ENCODE measurements at regions not wholly inside any gene's neighbourhood (a gene's known extent, or its start where the extent isn't known, plus 50 kb on each side); places are given as distances from the start of the nearest gene placed in this dataset.

DNA sequence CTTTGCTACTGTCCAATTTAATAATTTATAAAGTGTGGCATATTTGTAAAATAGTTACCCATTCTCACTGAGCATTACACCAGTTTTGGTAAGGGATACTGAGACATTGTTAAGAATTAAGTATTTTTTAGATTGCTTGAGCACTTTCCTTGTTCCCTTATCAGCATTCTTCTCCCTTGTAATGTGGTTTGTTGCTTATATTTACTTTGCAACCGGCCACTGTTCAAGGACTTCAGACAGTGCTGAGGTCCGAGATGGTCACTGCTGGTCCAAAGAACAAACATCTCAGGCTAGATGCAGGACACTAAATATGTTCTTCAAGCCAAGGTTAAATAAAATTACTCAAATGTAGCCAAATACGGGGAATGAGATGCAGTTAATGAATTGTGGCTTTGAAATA, 161.4 kb downstream of the TM9SF2 start:
- H3K27me3 Mint-ChIP-seq (ENCODE audit: insufficient read depth, unreplicated experiment), result no peaks in the 10 kb centered on the region
- peaks cover 5% of the 10 kb centered on the region for H3K4me1 Mint-ChIP-seq (ENCODE audit: insufficient read depth, unreplicated experiment)
- no peak for DNase-seq (ENCODE audit: unreplicated experiment)
- ChIA-PET CTCF (interaction anchor here (0.6 to 1.0 kb wide), 2 partner anchors 572 to 583 kb away, joined by 3 to 4 read pairs; no protein-coding TSS in a partner anchor), POLR2A (no interaction called here)
- no TSS peak for BruUV-seq (replicated peaks)
- no peak overlapping the region for H3K27ac Mint-ChIP-seq (ENCODE audit: low read depth, unreplicated experiment)
- H3K36me3 Mint-ChIP-seq (ENCODE audit: insufficient read depth, unreplicated experiment), result no peaks in the 10 kb centered on the region
- TF ChIP-seq, protein P1, sequence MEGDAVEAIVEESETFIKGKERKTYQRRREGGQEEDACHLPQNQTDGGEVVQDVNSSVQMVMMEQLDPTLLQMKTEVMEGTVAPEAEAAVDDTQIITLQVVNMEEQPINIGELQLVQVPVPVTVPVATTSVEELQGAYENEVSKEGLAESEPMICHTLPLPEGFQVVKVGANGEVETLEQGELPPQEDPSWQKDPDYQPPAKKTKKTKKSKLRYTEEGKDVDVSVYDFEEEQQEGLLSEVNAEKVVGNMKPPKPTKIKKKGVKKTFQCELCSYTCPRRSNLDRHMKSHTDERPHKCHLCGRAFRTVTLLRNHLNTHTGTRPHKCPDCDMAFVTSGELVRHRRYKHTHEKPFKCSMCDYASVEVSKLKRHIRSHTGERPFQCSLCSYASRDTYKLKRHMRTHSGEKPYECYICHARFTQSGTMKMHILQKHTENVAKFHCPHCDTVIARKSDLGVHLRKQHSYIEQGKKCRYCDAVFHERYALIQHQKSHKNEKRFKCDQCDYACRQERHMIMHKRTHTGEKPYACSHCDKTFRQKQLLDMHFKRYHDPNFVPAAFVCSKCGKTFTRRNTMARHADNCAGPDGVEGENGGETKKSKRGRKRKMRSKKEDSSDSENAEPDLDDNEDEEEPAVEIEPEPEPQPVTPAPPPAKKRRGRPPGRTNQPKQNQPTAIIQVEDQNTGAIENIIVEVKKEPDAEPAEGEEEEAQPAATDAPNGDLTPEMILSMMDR (IDR thresholded peaks at IDR 0.05; ENCODE audit: unreplicated experiment), result no peak
- H3K4me3 Mint-ChIP-seq (ENCODE audit: unreplicated experiment), result no peak overlapping the region
- no peaks in the 10 kb centered on the region for H3K9me3 Mint-ChIP-seq (ENCODE audit: unreplicated experiment)
- intact Hi-C loops (cut with micrococcal nuclease), result no loop called here

DNA sequence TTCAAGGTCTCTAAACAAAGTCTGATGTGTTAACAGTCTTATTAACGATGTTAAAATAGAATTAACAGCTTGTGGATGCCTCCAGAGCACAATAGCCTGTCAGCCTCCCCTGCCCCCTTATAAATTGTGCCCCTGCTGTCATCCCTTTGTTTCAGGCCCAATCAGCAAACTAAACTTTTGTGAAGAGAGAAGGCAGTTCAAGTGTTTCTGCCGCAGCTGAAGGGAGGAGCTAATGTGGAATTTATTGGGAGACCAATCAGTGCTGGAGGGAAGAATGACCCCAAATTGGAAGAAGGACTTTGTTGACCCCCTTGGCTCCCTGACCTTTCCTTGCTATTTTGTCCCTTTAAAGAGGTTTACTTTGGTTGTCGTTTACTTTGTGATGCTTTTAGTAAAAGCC, 160.5 kb downstream of the TM9SF2 start:
- H3K4me1 Mint-ChIP-seq (ENCODE audit: insufficient read depth, unreplicated experiment), result peaks cover 5% of the 10 kb centered on the region
- ChIA-PET POLR2A (interaction anchor here (0.7 kb wide), 2 partner anchors 238 to 509 kb away, joined by 3 read pairs; no protein-coding TSS in a partner anchor), CTCF (interaction anchor here (0.6 kb wide), 1 partner anchor 20 kb away, joined by 3 read pairs; no protein-coding TSS in a partner anchor)
- H3K36me3 Mint-ChIP-seq (ENCODE audit: insufficient read depth, unreplicated experiment), result no peaks in the 10 kb centered on the region
- no peak overlapping the region for H3K27ac Mint-ChIP-seq (ENCODE audit: low read depth, unreplicated experiment)
- H3K27me3 Mint-ChIP-seq (ENCODE audit: insufficient read depth, unreplicated experiment), result no peaks in the 10 kb centered on the region
- H3K4me3 Mint-ChIP-seq (ENCODE audit: unreplicated experiment), result no peak overlapping the region
- TF ChIP-seq, protein P1 (IDR thresholded peaks at IDR 0.05; ENCODE audit: unreplicated experiment), result no peak
- intact Hi-C loops (cut with micrococcal nuclease), result no loop called here
- no peak for DNase-seq (ENCODE audit: unreplicated experiment)
- no TSS peak for BruUV-seq (replicated peaks)
- no peaks in the 10 kb centered on the region for H3K9me3 Mint-ChIP-seq (ENCODE audit: unreplicated experiment)

DNA sequence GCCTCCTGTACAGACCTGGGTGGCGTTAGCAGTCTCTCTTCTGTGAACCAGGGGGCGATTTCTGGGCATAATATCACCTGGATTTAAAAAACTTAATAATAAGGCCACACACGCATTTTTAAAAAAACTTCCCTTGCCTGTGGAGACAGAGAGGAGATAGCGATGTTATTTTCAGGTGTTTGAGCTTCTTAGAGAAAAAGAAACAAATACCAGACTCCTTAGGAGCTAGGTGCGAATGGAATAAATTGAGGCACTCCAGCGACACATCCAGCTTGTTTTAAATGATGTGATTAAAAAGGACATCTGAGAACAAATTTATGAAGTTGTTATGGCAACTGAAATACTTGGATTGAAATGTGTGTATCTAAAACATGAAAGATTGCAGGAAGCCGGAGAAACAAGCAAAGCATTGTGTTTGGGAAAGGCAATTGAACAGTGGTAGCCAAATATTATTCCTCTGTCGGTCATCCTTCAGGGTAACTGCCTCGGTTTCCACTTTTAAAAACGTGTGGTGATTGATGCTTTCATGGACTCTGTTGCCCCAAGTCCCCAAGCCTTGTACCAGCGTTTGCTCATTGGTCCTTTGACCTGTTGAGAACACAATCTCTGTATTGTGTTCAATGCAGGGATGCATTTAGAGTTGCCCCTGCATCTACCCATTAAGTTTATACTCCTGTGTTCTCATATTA, 158.7 kb downstream of the TM9SF2 start:
- H3K4me1 Mint-ChIP-seq (ENCODE audit: insufficient read depth, unreplicated experiment), result peaks cover 14% of the 10 kb centered on the region
- ChIA-PET POLR2A (interaction anchor here (0.7 kb wide), 1 partner anchor 1837 kb away, joined by 3 read pairs; no protein-coding TSS in a partner anchor), CTCF (interaction anchor here (0.6 to 3.6 kb wide), 3 partner anchors 18 to 855 kb away, joined by 4 to 13 read pairs (median 6); no protein-coding TSS in a partner anchor)
- BruUV-seq (replicated peaks), result no TSS peak
- intact Hi-C loops (cut with micrococcal nuclease), result loop anchor here (5.0 to 10.0 kb wide), 4 partner anchors 218 to 1467 kb away; partner anchors contain the start of gene TMTC4
- H3K9me3 Mint-ChIP-seq (ENCODE audit: unreplicated experiment), result no peaks in the 10 kb centered on the region
- no peak for DNase-seq (ENCODE audit: unreplicated experiment)
- H3K27ac Mint-ChIP-seq (ENCODE audit: low read depth, unreplicated experiment), result no peak overlapping the region
- H3K4me3 Mint-ChIP-seq (ENCODE audit: unreplicated experiment), result no peak overlapping the region
- TF ChIP-seq, protein P1 (IDR thresholded peaks at IDR 0.05; ENCODE audit: unreplicated experiment), result no peak
- no peaks in the 10 kb centered on the region for H3K27me3 Mint-ChIP-seq (ENCODE audit: insufficient read depth, unreplicated experiment)
- no peaks in the 10 kb centered on the region for H3K36me3 Mint-ChIP-seq (ENCODE audit: insufficient read depth, unreplicated experiment)

DNA sequence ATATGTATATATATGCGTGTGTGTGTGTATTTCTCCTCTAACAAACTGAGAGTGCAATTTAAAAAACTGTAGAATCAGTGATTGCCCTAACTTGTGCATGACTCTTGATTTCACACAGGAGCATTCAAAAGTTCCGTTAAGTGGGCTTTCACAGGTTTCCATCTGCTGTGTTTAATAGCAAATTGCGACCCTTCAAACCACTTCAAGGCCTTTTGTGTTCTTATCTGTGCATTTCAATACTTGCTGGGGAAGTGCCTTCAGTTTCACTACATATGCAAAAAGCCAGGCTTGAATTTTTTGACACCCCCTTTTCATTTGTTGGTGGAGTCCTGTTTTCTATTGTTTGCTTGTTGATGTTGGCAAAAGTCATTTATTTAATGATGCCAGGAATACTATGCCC, 158.0 kb downstream of the TM9SF2 start:
- no peak for DNase-seq (ENCODE audit: unreplicated experiment)
- POLR2A ChIA-PET, result no interaction called here
- H3K4me3 Mint-ChIP-seq (ENCODE audit: unreplicated experiment), result no peak overlapping the region
- H3K27ac Mint-ChIP-seq (ENCODE audit: low read depth, unreplicated experiment), result no peak overlapping the region
- CTCF ChIA-PET, result interaction anchor here (2.1 to 4.9 kb wide), 3 partner anchors 13 to 856 kb away, joined by 6 to 32 read pairs (median 13); no protein-coding TSS in a partner anchor
- peaks cover 14% of the 10 kb centered on the region for H3K4me1 Mint-ChIP-seq (ENCODE audit: insufficient read depth, unreplicated experiment)
- intact Hi-C loops (cut with micrococcal nuclease), result loop anchor here (5.0 to 10.0 kb wide), 4 partner anchors 217 to 1468 kb away; partner anchors contain the start of gene TMTC4
- no peaks in the 10 kb centered on the region for H3K9me3 Mint-ChIP-seq (ENCODE audit: unreplicated experiment)
- H3K27me3 Mint-ChIP-seq (ENCODE audit: insufficient read depth, unreplicated experiment), result no peaks in the 10 kb centered on the region
- TF ChIP-seq, protein P1 (IDR thresholded peaks at IDR 0.05; ENCODE audit: unreplicated experiment), result no peak
- H3K36me3 Mint-ChIP-seq (ENCODE audit: insufficient read depth, unreplicated experiment), result no peaks in the 10 kb centered on the region
- BruUV-seq (replicated peaks), result no TSS peak

All from MCF 10A (cell line).